ENCODE measurements at regions not wholly inside any gene's neighbourhood (a gene's known extent, or its start where the extent isn't known, plus 50 kb on each side); places are given as distances from the start of the nearest gene placed in this dataset.
A peak's percentile ranks its signal among the peaks of the same experiment; 100 is the strongest.

DNA sequence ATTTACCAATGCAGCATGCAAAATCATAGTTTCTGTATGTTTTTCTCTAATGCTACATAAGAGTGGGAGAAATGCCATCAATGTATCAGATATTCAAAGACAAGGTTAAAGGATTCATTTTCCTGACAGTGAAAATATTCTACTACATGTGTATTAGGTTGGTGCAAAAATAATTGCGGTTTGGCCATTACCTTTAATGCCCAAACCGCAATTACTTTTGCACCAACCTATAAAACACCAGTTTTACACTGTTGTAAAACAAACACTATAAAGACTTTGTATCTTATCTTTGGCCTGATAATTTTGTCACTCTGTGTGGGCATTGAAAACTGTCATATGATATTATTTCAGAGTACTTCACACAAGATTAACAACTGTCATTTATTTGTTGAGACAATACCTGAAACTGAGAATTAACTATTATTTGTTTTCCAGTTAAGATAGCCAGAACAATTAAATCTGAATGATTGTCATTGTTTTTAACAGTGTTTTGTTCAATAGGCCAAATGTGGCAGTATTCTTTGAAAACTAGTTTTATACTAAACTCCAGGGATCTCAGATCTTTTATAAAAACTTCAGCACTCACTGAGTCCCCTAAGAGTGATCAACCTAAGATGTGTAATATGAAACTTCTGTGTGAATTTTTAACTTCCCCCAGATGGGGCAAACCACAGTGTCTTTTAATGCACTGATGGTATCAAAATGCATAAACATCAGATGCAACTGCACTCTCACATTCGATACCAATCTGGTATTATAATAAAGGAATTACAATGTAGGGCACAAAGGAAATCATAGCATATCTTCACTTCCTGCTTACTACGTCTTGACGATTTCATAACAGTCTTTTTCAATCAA lies 53.8 kb upstream of the FBN2 start:
- H3K9me3 ChIP-seq (ENCODE audit: control insufficient read depth in 4 of 4, insufficient read depth in 3 of 4, low read length in 3 of 4): no peaks in the 10 kb centered on the region
- ATAC-seq (ENCODE audit: insufficient read depth, low FRiP score): no peak
- 66 to 69% methylated on average over 5 of the region's 5 CpGs for whole genome bisulfite sequencing, 2 donors
- peaks cover 0 to 10% (median 0%) of the 10 kb centered on the region in 5 donors for H3K4me1 ChIP-seq (ENCODE audit: control insufficient read depth in 5 of 5, insufficient read depth in 5 of 5, low read length in 5 of 5)
- no peak overlapping the region for H3K27ac ChIP-seq (ENCODE audit: low read depth in 1 of 2, low read length in 1 of 2)
- H3K36me3 ChIP-seq (ENCODE audit: control insufficient read depth in 4 of 4, insufficient read depth in 4 of 4, low read length in 4 of 4): no peaks in the 10 kb centered on the region
- no peaks in the 10 kb centered on the region for H3K27me3 ChIP-seq (ENCODE audit: control insufficient read depth in 3 of 3, insufficient read depth in 3 of 3, low read length in 2 of 3)
- H3K9ac ChIP-seq (ENCODE audit: insufficient read depth in 1 of 2, low read length in 2 of 2): no peak overlapping the region
- TF ChIP-seq, protein P1, sequence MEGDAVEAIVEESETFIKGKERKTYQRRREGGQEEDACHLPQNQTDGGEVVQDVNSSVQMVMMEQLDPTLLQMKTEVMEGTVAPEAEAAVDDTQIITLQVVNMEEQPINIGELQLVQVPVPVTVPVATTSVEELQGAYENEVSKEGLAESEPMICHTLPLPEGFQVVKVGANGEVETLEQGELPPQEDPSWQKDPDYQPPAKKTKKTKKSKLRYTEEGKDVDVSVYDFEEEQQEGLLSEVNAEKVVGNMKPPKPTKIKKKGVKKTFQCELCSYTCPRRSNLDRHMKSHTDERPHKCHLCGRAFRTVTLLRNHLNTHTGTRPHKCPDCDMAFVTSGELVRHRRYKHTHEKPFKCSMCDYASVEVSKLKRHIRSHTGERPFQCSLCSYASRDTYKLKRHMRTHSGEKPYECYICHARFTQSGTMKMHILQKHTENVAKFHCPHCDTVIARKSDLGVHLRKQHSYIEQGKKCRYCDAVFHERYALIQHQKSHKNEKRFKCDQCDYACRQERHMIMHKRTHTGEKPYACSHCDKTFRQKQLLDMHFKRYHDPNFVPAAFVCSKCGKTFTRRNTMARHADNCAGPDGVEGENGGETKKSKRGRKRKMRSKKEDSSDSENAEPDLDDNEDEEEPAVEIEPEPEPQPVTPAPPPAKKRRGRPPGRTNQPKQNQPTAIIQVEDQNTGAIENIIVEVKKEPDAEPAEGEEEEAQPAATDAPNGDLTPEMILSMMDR (IDR thresholded peaks at IDR 0.05; ENCODE audit: control extremely low read depth, extremely low read depth): no peak
- no peak overlapping the region for H3K4me3 ChIP-seq
- no peak for DNase-seq

DNA sequence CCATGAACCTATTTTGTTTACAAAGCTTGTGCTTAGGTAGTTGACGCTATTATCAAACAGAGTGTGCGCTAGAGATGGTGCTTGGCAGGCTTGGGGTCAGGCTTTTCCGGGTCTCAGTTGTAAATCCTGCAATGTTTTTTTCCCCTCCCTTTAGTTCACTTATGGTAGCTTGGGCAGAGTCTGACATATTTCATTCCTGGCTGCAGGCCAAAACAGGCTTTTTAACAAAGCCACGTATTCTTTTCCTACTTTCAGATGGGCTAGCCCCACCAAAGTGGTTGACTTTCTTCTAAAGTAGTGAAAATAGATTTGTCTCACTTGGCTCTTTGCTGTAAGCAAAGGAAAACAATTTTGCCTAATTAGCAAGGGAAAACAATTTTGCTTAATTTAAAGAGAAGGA lies 58.0 kb upstream of the FBN2 start:
- 47 to 66% methylated on average over 4 of the region's 4 CpGs for WGBS, 2 donors
- Histone ChIP-seq H3K4me1 (ENCODE audit: control insufficient read depth in 5 of 5, insufficient read depth in 5 of 5, low read length in 5 of 5) (peaks cover 0 to 10% (median 0%) of the 10 kb centered on the region in 5 donors), H3K4me3 (no peak overlapping the region), H3K36me3 (ENCODE audit: control insufficient read depth in 4 of 4, insufficient read depth in 4 of 4, low read length in 4 of 4) (no peaks in the 10 kb centered on the region), H3K9me3 (ENCODE audit: control insufficient read depth in 4 of 4, insufficient read depth in 3 of 4, low read length in 3 of 4) (no peaks in the 10 kb centered on the region), H3K9ac (ENCODE audit: insufficient read depth in 1 of 2, low read length in 2 of 2) (no peak overlapping the region), H3K27me3 (ENCODE audit: control insufficient read depth in 3 of 3, insufficient read depth in 3 of 3, low read length in 2 of 3) (no peaks in the 10 kb centered on the region), H3K27ac (ENCODE audit: low read depth in 1 of 2, low read length in 1 of 2) (no peak overlapping the region)
- ATAC-seq (ENCODE audit: insufficient read depth, low FRiP score) (no peak), DNase-seq (peak; percentile 30 to 76 (median 65))
- TF ChIP-seq, protein P1 (IDR thresholded peaks at IDR 0.05; ENCODE audit: control extremely low read depth, extremely low read depth): no peak

DNA sequence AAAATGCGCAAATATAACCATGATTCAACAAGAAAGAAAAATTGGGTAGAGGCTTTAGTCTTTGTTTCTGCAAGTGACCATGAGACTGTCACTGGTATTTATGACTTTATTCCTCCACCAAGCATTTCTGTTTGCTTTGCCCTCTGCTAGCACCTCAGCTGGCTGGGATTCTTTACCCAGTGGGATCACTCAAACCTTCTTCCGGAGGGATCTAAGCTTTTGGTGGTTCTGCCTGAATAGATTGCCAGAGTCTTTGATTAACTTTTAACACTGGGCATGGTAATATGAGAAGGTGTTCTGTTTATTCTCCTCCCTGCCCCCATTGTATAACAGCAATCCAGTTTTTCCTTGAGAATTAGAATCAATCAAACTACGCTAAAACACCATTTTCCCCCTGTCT lies 59.1 kb upstream of the FBN2 start:
- H3K4me1 ChIP-seq (ENCODE audit: control insufficient read depth in 5 of 5, insufficient read depth in 5 of 5, low read length in 5 of 5): peaks cover 0 to 10% (median 0%) of the 10 kb centered on the region in 5 donors
- no peaks in the 10 kb centered on the region for H3K27me3 ChIP-seq (ENCODE audit: control insufficient read depth in 3 of 3, insufficient read depth in 3 of 3, low read length in 2 of 3)
- 91% methylated on average over 3 of the region's 3 CpGs for WGBS, 2 donors
- TF ChIP-seq, protein P1 (IDR thresholded peaks at IDR 0.05; ENCODE audit: control extremely low read depth, extremely low read depth): no peak
- H3K4me3 ChIP-seq: no peak overlapping the region
- H3K9ac ChIP-seq (ENCODE audit: insufficient read depth in 1 of 2, low read length in 2 of 2): no peak overlapping the region
- DNase-seq (peak in 1 of 3 donors; percentile 5), ATAC-seq (ENCODE audit: insufficient read depth, low FRiP score) (no peak)
- H3K9me3 ChIP-seq (ENCODE audit: control insufficient read depth in 4 of 4, insufficient read depth in 3 of 4, low read length in 3 of 4): no peaks in the 10 kb centered on the region
- no peaks in the 10 kb centered on the region for H3K36me3 ChIP-seq (ENCODE audit: control insufficient read depth in 4 of 4, insufficient read depth in 4 of 4, low read length in 4 of 4)
- no peak overlapping the region for H3K27ac ChIP-seq (ENCODE audit: low read depth in 1 of 2, low read length in 1 of 2)

All from lung (tissue), 11 donors.